ENCODE measurements at regions not wholly inside any gene's neighbourhood (a gene's known extent, or its start where the extent isn't known, plus 50 kb on each side); places are given as distances from the start of the nearest gene placed in this dataset.

GRCh38 chr5:116375926-116376325, 198.7 kb downstream of the SEMA6A start:
- CTCF ChIA-PET: interaction anchor here (0.6 to 1.7 kb wide), 3 partner anchors 17 to 132 kb away, joined by 3 to 6 read pairs (median 4); no protein-coding TSS in a partner anchor
- H3K4me1 Mint-ChIP-seq (ENCODE audit: insufficient read depth, unreplicated experiment): peaks cover 5% of the 10 kb centered on the region

DNA sequence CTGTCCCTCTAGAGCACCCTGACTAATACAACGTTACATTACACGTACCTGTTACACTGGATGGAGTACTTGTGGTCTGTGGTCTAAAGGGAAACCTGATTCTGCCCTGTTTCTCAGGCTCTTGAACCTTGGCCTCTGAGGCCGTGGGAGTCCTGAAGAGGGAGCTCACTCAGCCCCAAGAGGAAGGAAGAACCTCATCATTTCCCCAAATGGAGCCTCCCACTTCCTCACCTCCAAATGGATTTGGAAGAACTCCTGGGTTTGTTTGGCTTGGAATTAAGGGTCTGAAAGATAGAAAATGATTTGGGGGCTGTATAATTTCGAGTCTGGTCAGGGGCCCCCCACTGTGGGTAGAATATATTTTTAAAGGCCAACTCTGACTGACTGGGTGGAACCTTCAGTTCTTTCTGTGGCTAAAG, 200.2 kb downstream of the SEMA6A start:
- no peaks in the 10 kb centered on the region for H3K36me3 Mint-ChIP-seq (ENCODE audit: insufficient read depth, unreplicated experiment)
- intact Hi-C loops (cut with micrococcal nuclease): no loop called here
- ChIA-PET POLR2A (no interaction called here), CTCF (interaction anchor here (0.6 to 1.6 kb wide), 2 partner anchors 183 to 622 kb away, joined by 3 read pairs; no protein-coding TSS in a partner anchor)
- no TSS peak for BruUV-seq (replicated peaks)
- no peak overlapping the region for H3K4me3 Mint-ChIP-seq (ENCODE audit: unreplicated experiment)
- H3K9me3 Mint-ChIP-seq (ENCODE audit: unreplicated experiment): no peaks in the 10 kb centered on the region
- H3K4me1 Mint-ChIP-seq (ENCODE audit: insufficient read depth, unreplicated experiment): peaks cover 10% of the 10 kb centered on the region
- H3K27ac Mint-ChIP-seq (ENCODE audit: low read depth, unreplicated experiment): no peak overlapping the region
- no peak for TF ChIP-seq CTCF (IDR thresholded peaks at IDR 0.05; ENCODE audit: unreplicated experiment)
- DNase-seq (ENCODE audit: unreplicated experiment): no peak
- H3K27me3 Mint-ChIP-seq (ENCODE audit: insufficient read depth, unreplicated experiment): no peaks in the 10 kb centered on the region

More at GRCh38 chr5:116375926-116376325, 198.7 kb downstream of the SEMA6A start:
- no peak for DNase-seq (ENCODE audit: unreplicated experiment)
- Mint-ChIP-seq H3K4me3 (ENCODE audit: unreplicated experiment) (no peak overlapping the region), H3K27ac (ENCODE audit: low read depth, unreplicated experiment) (no peak overlapping the region), H3K27me3 (ENCODE audit: insufficient read depth, unreplicated experiment) (no peaks in the 10 kb centered on the region), H3K9me3 (ENCODE audit: unreplicated experiment) (no peaks in the 10 kb centered on the region), H3K36me3 (ENCODE audit: insufficient read depth, unreplicated experiment) (no peaks in the 10 kb centered on the region)
- no peak for TF ChIP-seq CTCF (IDR thresholded peaks at IDR 0.05; ENCODE audit: unreplicated experiment)
- POLR2A ChIA-PET: no interaction called here
- intact Hi-C loops (cut with micrococcal nuclease): no loop called here
- BruUV-seq (replicated peaks): no TSS peak

GRCh38 chr5:116372931-116373597, 201.6 kb downstream of the SEMA6A start:
- ChIA-PET POLR2A (interaction anchor here (0.6 kb wide), 2 partner anchors 669 to 1852 kb away, joined by 3 read pairs; no protein-coding TSS in a partner anchor), CTCF (no interaction called here)
- Mint-ChIP-seq H3K9me3 (ENCODE audit: unreplicated experiment) (no peaks in the 10 kb centered on the region), H3K27ac (ENCODE audit: low read depth, unreplicated experiment) (no peak overlapping the region), H3K4me1 (ENCODE audit: insufficient read depth, unreplicated experiment) (peaks cover 10% of the 10 kb centered on the region), H3K4me3 (ENCODE audit: unreplicated experiment) (no peak overlapping the region), H3K27me3 (ENCODE audit: insufficient read depth, unreplicated experiment) (no peaks in the 10 kb centered on the region), H3K36me3 (ENCODE audit: insufficient read depth, unreplicated experiment) (no peaks in the 10 kb centered on the region)
- no peak for DNase-seq (ENCODE audit: unreplicated experiment)
- no TSS peak for BruUV-seq (replicated peaks)
- intact Hi-C loops (cut with micrococcal nuclease): no loop called here
- TF ChIP-seq CTCF (IDR thresholded peaks at IDR 0.05; ENCODE audit: unreplicated experiment): no peak

DNA sequence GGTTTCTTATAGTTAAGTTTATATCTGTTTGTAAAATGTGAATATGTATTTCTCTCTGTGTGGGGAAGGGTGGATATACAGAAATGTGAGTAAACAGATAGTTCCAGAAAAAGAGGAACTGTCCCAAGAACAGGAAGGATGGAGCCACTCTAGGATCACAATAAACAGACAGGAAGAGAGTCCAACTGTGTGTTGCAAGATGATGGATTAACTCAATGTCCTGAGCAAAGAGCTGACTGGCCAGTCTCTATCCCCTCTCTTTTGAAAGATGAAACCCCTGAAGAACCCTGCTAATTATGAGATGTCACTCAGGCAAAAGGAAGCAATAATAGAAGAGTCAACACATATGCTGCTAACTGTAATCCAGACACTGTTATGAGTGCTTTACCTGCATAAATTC, 202.7 kb downstream of the SEMA6A start:
- no TSS peak for BruUV-seq (replicated peaks)
- POLR2A ChIA-PET: no interaction called here
- Mint-ChIP-seq H3K36me3 (ENCODE audit: insufficient read depth, unreplicated experiment) (no peaks in the 10 kb centered on the region), H3K9me3 (ENCODE audit: unreplicated experiment) (no peaks in the 10 kb centered on the region), H3K4me1 (ENCODE audit: insufficient read depth, unreplicated experiment) (peaks cover 10% of the 10 kb centered on the region), H3K27ac (ENCODE audit: low read depth, unreplicated experiment) (no peak overlapping the region), H3K27me3 (ENCODE audit: insufficient read depth, unreplicated experiment) (no peaks in the 10 kb centered on the region), H3K4me3 (ENCODE audit: unreplicated experiment) (no peak overlapping the region)
- intact Hi-C loops (cut with micrococcal nuclease): no loop called here
- CTCF ChIA-PET: no interaction called here
- no peak for TF ChIP-seq CTCF (IDR thresholded peaks at IDR 0.05; ENCODE audit: unreplicated experiment)
- no peak for DNase-seq (ENCODE audit: unreplicated experiment)

Measured in MCF 10A (cell line).